NOMO-1 treated with DMSO at 0.1 percent for 48 hours (cell line): ENCODE measurements at regions not wholly inside any gene's neighbourhood (a gene's known extent, or its start where the extent isn't known, plus 50 kb on each side); places are given as distances from the start of the nearest gene placed in this dataset.

Source experiments
- DNase-seq: peaks from one replicate; lab custom pipeline; 2025; ENCODE audit not compliant: unreplicated experiment; lab: John Stamatoyannopoulos, UW

- no peak for DNase-seq
Measured at GRCh38 chr6:148193063-148193680, 149.5 kb upstream of the SASH1 start.

- no peak for DNase-seq
Measured at GRCh38 chr6:148195511-148195910, 147.1 kb upstream of the SASH1 start.

- no peak for DNase-seq
Measured at GRCh38 chr6:148199584-148199983, 143.1 kb upstream of the SASH1 start.

- no peak for DNase-seq
Measured at GRCh38 chr6:148200293-148200692, 142.3 kb upstream of the SASH1 start.

GRCh38 chr6:148200781-148201180 is 141.9 kb upstream of the SASH1 start:
- DNase-seq: peak; percentile 42

GRCh38 chr6:148203281-148203925 is 139.2 kb upstream of the SASH1 start:
- no peak for DNase-seq

GRCh38 chr6:148203970-148204369 is 138.7 kb upstream of the SASH1 start:
- DNase-seq: peak; percentile 95

GRCh38 chr6:148208298-148208697 is 134.3 kb upstream of the SASH1 start:
- no peak for DNase-seq

GRCh38 chr6:148211777-148212324 is 130.8 kb upstream of the SASH1 start:
- no peak for DNase-seq

- peak; percentile 59 for DNase-seq
Measured at GRCh38 chr6:148212366-148212765, 130.3 kb upstream of the SASH1 start.

- DNase-seq: no peak
Measured at GRCh38 chr6:148213366-148213765, 129.3 kb upstream of the SASH1 start.

GRCh38 chr6:148214667-148215066 is 128.0 kb upstream of the SASH1 start:
- DNase-seq: no peak

GRCh38 chr6:148217051-148217450 is 125.6 kb upstream of the SASH1 start:
- DNase-seq: no peak

GRCh38 chr6:148217921-148218320 is 124.7 kb upstream of the SASH1 start:
- no peak for DNase-seq

GRCh38 chr6:148218542-148219258 is 123.9 kb upstream of the SASH1 start:
- DNase-seq: no peak

GRCh38 chr6:148221196-148221979 is 121.2 kb upstream of the SASH1 start:
- no peak for DNase-seq

GRCh38 chr6:148222376-148222775 is 120.3 kb upstream of the SASH1 start:
- no peak for DNase-seq

- DNase-seq: no peak
Measured at GRCh38 chr6:148222846-148223245, 119.8 kb upstream of the SASH1 start.

GRCh38 chr6:148223424-148223842 is 119.2 kb upstream of the SASH1 start:
- DNase-seq: no peak

- no peak for DNase-seq
Measured at GRCh38 chr6:148225871-148226270, 116.8 kb upstream of the SASH1 start.

GRCh38 chr6:148226284-148226683 is 116.4 kb upstream of the SASH1 start:
- no peak for DNase-seq
